PC-3 (cell line): ENCODE measurements at regions not wholly inside any gene's neighbourhood (a gene's known extent, or its start where the extent isn't known, plus 50 kb on each side); places are given as distances from the start of the nearest gene placed in this dataset.

Experiments used
- ATAC-seq: fragments of 200-7000 bp; cut with Tn5 transposase; 2 replicates; pipeline ENCODE4 v1.9.1; 2020; ENCODE audit warnings: mild to moderate bottlenecking, moderate library complexity
- BruUV-seq: library from RNA; stranded (reverse); fragments of 400-500 nt; replicated peaks from 2 replicates; lab custom pipeline; 2021; lab: Mats Ljungman, UMichigan
- CTCF ChIA-PET: fragments of 300-600 bp; sonication (Branson Sonifier 250); formaldehyde crosslinking; loops from one replicate; lab custom pipeline; 2022; ENCODE audit warnings: antibody characterized with exemption; lab: Charles Lee
- POLR2A ChIA-PET: fragments of 300-600 bp; sonication (Branson Sonifier 250); formaldehyde crosslinking; loops from one replicate; lab custom pipeline; 2022; ENCODE audit warnings: antibody characterized with exemption; ENCODE audit not compliant: unreplicated experiment; lab: Charles Lee
- DNase-seq: peaks from one replicate; pipeline ENCODE4 v3.0.0-alpha.2; 2015
- H2AFZ ChIP-seq: fragments of 300-600 bp; sonication (generic); 2 replicates; pipeline ENCODE4 v1.6.0; 2016; ENCODE audit warnings: antibody characterized with exemption, low read length
- H3F3A ChIP-seq: fragments of 300-600 bp; sonication (generic); one replicate; pipeline ENCODE4 v1.6.0; 2017; ENCODE audit warnings: antibody characterized with exemption, low read length, control low read depth, mild to moderate bottlenecking; ENCODE audit not compliant: unreplicated experiment
- H3K27ac ChIP-seq: fragments of 300-600 bp; sonication (generic); 2 replicates; pipeline ENCODE4 v1.5.1; 2016; ENCODE audit warnings: mild to moderate bottlenecking, low read length
- H3K27me3 ChIP-seq: fragments of 300-600 bp; sonication (generic); 2 replicates; pipeline ENCODE4 v1.6.1; 2016; ENCODE audit warnings: low read length, mixed read lengths
- H3K36me3 ChIP-seq: fragments of 300-600 bp; sonication (generic); 2 replicates; pipeline ENCODE4 v1.6.1; 2016; ENCODE audit warnings: low read depth, mixed run types, low read length, mixed read lengths
- H3K4me1 ChIP-seq: fragments of 300-600 bp; sonication (generic); 2 replicates; pipeline ENCODE4 v1.5.1; 2016; ENCODE audit warnings: low read length; ENCODE audit not compliant: insufficient read depth
- H3K4me2 ChIP-seq: fragments of 300-600 bp; sonication (generic); 2 replicates; pipeline ENCODE4 v1.6.0; 2016; ENCODE audit warnings: low read length
- H3K4me3 ChIP-seq: fragments of 300-600 bp; sonication (generic); 2 replicates; pipeline ENCODE4 v1.5.1; 2016; ENCODE audit warnings: mild to moderate bottlenecking, low read length, mixed read lengths
- H3K79me2 ChIP-seq: fragments of 300-600 bp; sonication (generic); 2 replicates; pipeline ENCODE4 v1.6.1; 2017; ENCODE audit warnings: low read length, mixed read lengths
- H3K9ac ChIP-seq: fragments of 300-600 bp; sonication (generic); 2 replicates; pipeline ENCODE4 v1.6.0; 2016; ENCODE audit warnings: mild to moderate bottlenecking, low read length
- H3K9me2 ChIP-seq: fragments of 300-600 bp; sonication (generic); replicated peaks from 2 replicates; pipeline ENCODE4 v1.6.1; 2016; ENCODE audit warnings: mixed run types, low read length, mixed read lengths
- H3K9me3 ChIP-seq: fragments of 300-600 bp; sonication (generic); 2 replicates; pipeline ENCODE4 v1.6.1; 2016; ENCODE audit warnings: low read length, mixed read lengths
- H4K20me1 ChIP-seq: fragments of 300-600 bp; sonication (generic); 2 replicates; pipeline ENCODE4 v1.6.1; 2016; ENCODE audit warnings: low read length, mixed read lengths
- EZH2 ChIP-seq: fragments of 300-600 bp; sonication (generic); IDR thresholded peaks from one replicate; pipeline ENCODE4 v1.6.1; 2017; ENCODE audit warnings: antibody characterized with exemption, mild to moderate bottlenecking, low read length; ENCODE audit not compliant: unreplicated experiment
- EZH2phosphoT487 ChIP-seq: fragments of 300-600 bp; sonication (generic); IDR thresholded peaks from 2 replicates; pipeline ENCODE4 v1.6.1; 2018; ENCODE audit warnings: mild to moderate bottlenecking, antibody characterized with exemption, low read length, borderline replicate concordance
- intact Hi-C: fragments of 100-400 bp; cut with micrococcal nuclease; formaldehyde crosslinking; loops from 2 replicates; pipeline ENCODE4 v1.9.0; 2023
- TF ChIP-seq, protein P1 (sequence below): fragments of 300-600 bp; sonication (generic); conservative IDR thresholded peaks from 2 replicates; pipeline ENCODE4 v1.5.1; 2017; ENCODE audit warnings: antibody characterized with exemption, low read depth, mild to moderate bottlenecking, low read length

DNA sequence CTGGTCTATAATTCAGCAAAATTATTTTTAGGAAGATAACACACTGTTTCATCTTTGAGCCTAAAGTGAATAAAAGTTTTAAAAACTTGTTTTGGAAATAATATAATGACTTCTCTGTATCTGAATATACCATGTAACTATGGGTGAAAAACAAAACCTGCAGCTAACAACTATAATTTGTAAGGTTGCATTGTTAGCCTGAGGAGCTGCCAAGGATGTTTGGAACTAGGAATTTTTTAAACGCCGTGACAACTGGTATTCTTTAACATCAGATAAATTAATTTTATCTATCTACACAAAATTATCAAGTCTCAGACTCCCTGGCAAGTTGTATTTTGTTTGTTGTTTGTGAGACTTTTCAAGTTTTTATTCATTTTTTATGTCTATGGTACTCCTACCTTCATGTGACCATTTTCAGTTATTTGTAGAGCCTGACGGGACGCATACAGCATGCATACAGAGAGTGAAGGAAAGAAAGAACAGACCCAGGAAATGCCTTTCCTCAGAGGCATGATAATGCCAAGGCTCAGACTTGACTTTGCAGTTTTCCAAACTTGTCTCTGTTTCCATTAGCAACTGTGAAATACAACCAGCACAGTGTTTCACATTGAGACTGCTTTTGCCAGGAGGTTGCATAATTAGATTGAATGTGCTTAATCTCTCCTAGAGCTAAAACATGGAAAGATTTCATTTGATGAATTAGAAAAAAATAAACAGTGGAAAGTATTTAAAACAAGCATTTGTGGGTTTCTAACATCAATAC lies 60.8 kb upstream of the ARHGEF26 start:
- Histone ChIP-seq H3K4me3 (no peak overlapping the region), H3K27me3 (no peaks in the 10 kb centered on the region), H2AFZ (no peak overlapping the region), H3K79me2 (no peaks in the 10 kb centered on the region), H3K4me1 (no peaks in the 10 kb centered on the region), H3K4me2 (no peak overlapping the region), H3F3A (no peaks in the 10 kb centered on the region), H3K36me3 (no peaks in the 10 kb centered on the region), H3K9me3 (no peaks in the 10 kb centered on the region), H3K9me2 (no peaks in the 10 kb centered on the region), H4K20me1 (no peaks in the 10 kb centered on the region), H3K9ac (no peak overlapping the region), H3K27ac (no peak overlapping the region)
- DNase-seq = no peak
- no TSS peak for BruUV-seq
- ChIA-PET POLR2A (no interaction called here), CTCF (no interaction called here)
- ATAC-seq = no peak
- intact Hi-C loops = no loop called here
- TF ChIP-seq, protein P1, sequence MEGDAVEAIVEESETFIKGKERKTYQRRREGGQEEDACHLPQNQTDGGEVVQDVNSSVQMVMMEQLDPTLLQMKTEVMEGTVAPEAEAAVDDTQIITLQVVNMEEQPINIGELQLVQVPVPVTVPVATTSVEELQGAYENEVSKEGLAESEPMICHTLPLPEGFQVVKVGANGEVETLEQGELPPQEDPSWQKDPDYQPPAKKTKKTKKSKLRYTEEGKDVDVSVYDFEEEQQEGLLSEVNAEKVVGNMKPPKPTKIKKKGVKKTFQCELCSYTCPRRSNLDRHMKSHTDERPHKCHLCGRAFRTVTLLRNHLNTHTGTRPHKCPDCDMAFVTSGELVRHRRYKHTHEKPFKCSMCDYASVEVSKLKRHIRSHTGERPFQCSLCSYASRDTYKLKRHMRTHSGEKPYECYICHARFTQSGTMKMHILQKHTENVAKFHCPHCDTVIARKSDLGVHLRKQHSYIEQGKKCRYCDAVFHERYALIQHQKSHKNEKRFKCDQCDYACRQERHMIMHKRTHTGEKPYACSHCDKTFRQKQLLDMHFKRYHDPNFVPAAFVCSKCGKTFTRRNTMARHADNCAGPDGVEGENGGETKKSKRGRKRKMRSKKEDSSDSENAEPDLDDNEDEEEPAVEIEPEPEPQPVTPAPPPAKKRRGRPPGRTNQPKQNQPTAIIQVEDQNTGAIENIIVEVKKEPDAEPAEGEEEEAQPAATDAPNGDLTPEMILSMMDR = no peak
- TF ChIP-seq EZH2 = no peak
- no peak for TF ChIP-seq EZH2phosphoT487

GRCh38 chr3:154061001-154061370 lies 60.2 kb upstream of the ARHGEF26 start:
- POLR2A ChIA-PET = no interaction called here
- Histone ChIP-seq H3K4me2 (no peak overlapping the region), H3K4me3 (no peak overlapping the region), H3K27ac (no peak overlapping the region), H2AFZ (no peak overlapping the region), H3K9ac (no peak overlapping the region), H4K20me1 (no peaks in the 10 kb centered on the region), H3K9me2 (no peaks in the 10 kb centered on the region), H3F3A (no peaks in the 10 kb centered on the region), H3K4me1 (no peaks in the 10 kb centered on the region), H3K79me2 (no peaks in the 10 kb centered on the region), H3K36me3 (no peaks in the 10 kb centered on the region), H3K27me3 (no peaks in the 10 kb centered on the region), H3K9me3 (no peaks in the 10 kb centered on the region)
- intact Hi-C loops = no loop called here
- TF ChIP-seq, protein P1 = no peak
- TF ChIP-seq EZH2phosphoT487 (no peak), EZH2 (no peak)
- no peak for DNase-seq
- no peak for ATAC-seq
- BruUV-seq = no TSS peak
- CTCF ChIA-PET = no interaction called here

DNA sequence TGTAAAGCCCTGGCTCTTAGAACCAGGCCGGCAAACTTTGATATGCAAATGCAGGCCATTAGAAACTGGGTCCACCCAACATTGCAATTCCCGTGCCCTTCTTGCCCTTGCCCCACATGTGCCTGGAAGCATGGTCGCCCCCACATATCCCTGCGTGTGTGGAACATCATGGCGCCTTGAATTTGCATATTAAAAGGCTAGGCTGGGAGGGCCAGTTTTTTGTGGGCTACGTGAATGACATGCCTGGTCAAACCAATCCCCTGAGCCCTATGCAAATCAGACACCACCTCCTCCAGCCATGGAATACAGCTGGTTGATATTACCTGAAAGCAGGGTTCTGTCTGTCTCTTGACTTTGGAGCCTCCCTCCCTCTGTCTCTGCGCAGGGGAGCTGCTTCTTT lies 58.7 kb upstream of the ARHGEF26 start:
- TF ChIP-seq EZH2 = no peak
- no peak for TF ChIP-seq EZH2phosphoT487
- TF ChIP-seq, protein P1 = no peak
- no peaks in the 10 kb centered on the region for H3K9me3 ChIP-seq
- no peaks in the 10 kb centered on the region for H3F3A ChIP-seq
- H3K4me1 ChIP-seq = no peaks in the 10 kb centered on the region
- no peak overlapping the region for H3K4me2 ChIP-seq
- H3K4me3 ChIP-seq = no peak overlapping the region
- H4K20me1 ChIP-seq = no peaks in the 10 kb centered on the region
- H3K36me3 ChIP-seq = no peaks in the 10 kb centered on the region
- no TSS peak for BruUV-seq
- ChIA-PET CTCF (no interaction called here), POLR2A (interaction anchor here (0.6 kb wide), 1 partner anchor 1225 kb away, joined by 4 read pairs; no protein-coding TSS in a partner anchor)
- H3K79me2 ChIP-seq = no peaks in the 10 kb centered on the region
- DNase-seq (no peak), ATAC-seq (no peak)
- H3K9me2 ChIP-seq = no peaks in the 10 kb centered on the region
- intact Hi-C loops = no loop called here
- no peak overlapping the region for H3K9ac ChIP-seq
- H2AFZ ChIP-seq = no peak overlapping the region
- H3K27me3 ChIP-seq = no peaks in the 10 kb centered on the region
- H3K27ac ChIP-seq = no peak overlapping the region
